Sigmoid colon (tissue), 6 donors: ENCODE measurements at regions not wholly inside any gene's neighbourhood (a gene's known extent, or its start where the extent isn't known, plus 50 kb on each side); places are given as distances from the start of the nearest gene placed in this dataset.
"Not testable (repeated sequence)": the region's sequence is repeated elsewhere in the genome, so short reads cannot be mapped to it uniquely, and the experiment has no call there.

Experiments used
- DNase-seq: peaks from one replicate; pipeline ENCODE4 v3.0.0-alpha.2; 2019
- H3K27ac ChIP-seq, 4 donors: fragments of 200-600 bp; sonication (generic); one replicate each; pipeline ENCODE4 v1.5.1; 2016 to 2019; ENCODE audit warnings: mild to moderate bottlenecking in 1 of 4
- H3K27me3 ChIP-seq, 3 donors: fragments of 200-600 bp; sonication (generic); one replicate each; pipeline ENCODE4 v1.5.1; 2019; ENCODE audit warnings: mild to moderate bottlenecking in 1 of 3
- H3K36me3 ChIP-seq, 4 donors: fragments of 200-600 bp; sonication (generic); one replicate each; pipeline ENCODE4 v1.5.1; 2016 to 2019
- H3K4me1 ChIP-seq, 4 donors: fragments of 200-600 bp; sonication (generic); one replicate each; pipeline ENCODE4 v1.5.1; 2017 to 2019
- H3K4me3 ChIP-seq, 4 donors: fragments of 200-600 bp; sonication (generic); one replicate each; pipeline ENCODE4 v1.5.1; 2017 to 2019; ENCODE audit warnings: mild to moderate bottlenecking in 2 of 4, moderate library complexity in 1 of 4
- H3K9me3 ChIP-seq, 4 donors: fragments of 200-600 bp in 3 of 4; sonication (generic) in 3 of 4; one replicate each; pipeline versions ENCODE4 v1.5.1 to v1.6.1; 2013 to 2019
- EP300 ChIP-seq, 4 donors: sonication (generic); formaldehyde crosslinking; IDR thresholded peaks; one replicate each; pipeline ENCODE4 v1.6.1; 2017; ENCODE audit warnings: antibody characterized with exemption in 4 of 4
- POLR2A ChIP-seq, 2 donors: fragments of 450-650 bp; IDR thresholded peaks; one replicate each; pipeline ENCODE4 v1.6.1; 2016; ENCODE audit warnings: antibody characterized with exemption in 2 of 2, mild to moderate bottlenecking in 2 of 2, moderate library complexity in 2 of 2
- POLR2AphosphoS5 ChIP-seq, 4 donors: sonication (generic); formaldehyde crosslinking; IDR thresholded peaks; one replicate each; pipeline ENCODE4 v1.6.1; 2017; ENCODE audit warnings: antibody characterized with exemption in 4 of 4
- WGBS, 2 donors: extraction: QIAGEN DNeasy Blood & Tissue Kit; methylation state at CpG; one replicate each; pipeline ENCODE4 v1.1.7; 2013; 5-methylcytosine and 5-hydroxymethylcytosine counted together
- intact Hi-C: fragments of 100-400 bp; cut with DNase I; formaldehyde crosslinking; loops from one replicate; pipeline ENCODE4 v1.15.1; 2023
- TF ChIP-seq, protein P1 (sequence below), 4 experiments: fragments of 450-650 bp in 3 of 4; fragments of 200-600 bp in 1 of 4; IDR thresholded peaks; one replicate each; pipeline ENCODE4 v1.5.1; 2016 to 2019; ENCODE audit warnings: antibody characterized with exemption in 4 of 4, mild to moderate bottlenecking in 3 of 4, moderate library complexity in 2 of 4
- donor health status: healthy with polysubstance abuse.
- donor health status: healthy.

GRCh38 chr18:47370052-47370451 is 118.6 kb upstream of the SKOR2 start:
- Histone ChIP-seq H3K27me3 (no peaks in the 10 kb centered on the region), H3K9me3 (peaks cover 0 to 4% (median 0%) of the 10 kb centered on the region in 4 donors), H3K27ac (no peak overlapping the region), H3K4me3 (no peak overlapping the region), H3K4me1 (no peaks in the 10 kb centered on the region), H3K36me3 (no peaks in the 10 kb centered on the region)
- intact Hi-C loops: no loop called here
- no peak for TF ChIP-seq POLR2A (IDR thresholded peaks at IDR 0.05)
- TF ChIP-seq EP300 (IDR thresholded peaks at IDR 0.05): no peak
- no peak for TF ChIP-seq POLR2AphosphoS5 (IDR thresholded peaks at IDR 0.05)
- TF ChIP-seq, protein P1, sequence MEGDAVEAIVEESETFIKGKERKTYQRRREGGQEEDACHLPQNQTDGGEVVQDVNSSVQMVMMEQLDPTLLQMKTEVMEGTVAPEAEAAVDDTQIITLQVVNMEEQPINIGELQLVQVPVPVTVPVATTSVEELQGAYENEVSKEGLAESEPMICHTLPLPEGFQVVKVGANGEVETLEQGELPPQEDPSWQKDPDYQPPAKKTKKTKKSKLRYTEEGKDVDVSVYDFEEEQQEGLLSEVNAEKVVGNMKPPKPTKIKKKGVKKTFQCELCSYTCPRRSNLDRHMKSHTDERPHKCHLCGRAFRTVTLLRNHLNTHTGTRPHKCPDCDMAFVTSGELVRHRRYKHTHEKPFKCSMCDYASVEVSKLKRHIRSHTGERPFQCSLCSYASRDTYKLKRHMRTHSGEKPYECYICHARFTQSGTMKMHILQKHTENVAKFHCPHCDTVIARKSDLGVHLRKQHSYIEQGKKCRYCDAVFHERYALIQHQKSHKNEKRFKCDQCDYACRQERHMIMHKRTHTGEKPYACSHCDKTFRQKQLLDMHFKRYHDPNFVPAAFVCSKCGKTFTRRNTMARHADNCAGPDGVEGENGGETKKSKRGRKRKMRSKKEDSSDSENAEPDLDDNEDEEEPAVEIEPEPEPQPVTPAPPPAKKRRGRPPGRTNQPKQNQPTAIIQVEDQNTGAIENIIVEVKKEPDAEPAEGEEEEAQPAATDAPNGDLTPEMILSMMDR (IDR thresholded peaks at IDR 0.05): no peak
- no peak for DNase-seq
- WGBS, 2 donors: 52 to 74% methylated on average over 2 of the region's 2 CpGs

- intact Hi-C loops, H3K4me3 ChIP-seq, H3K4me1 ChIP-seq, H3K36me3 ChIP-seq, H3K27ac ChIP-seq, H3K27me3 ChIP-seq, DNase-seq, H3K9me3 ChIP-seq: not testable (repeated sequence)
- 91 to 92% methylated on average over 15 of the region's 15 CpGs for WGBS, 2 donors
Measured at GRCh38 chr18:47354061-47354460, 102.6 kb upstream of the SKOR2 start.

GRCh38 chr18:47346016-47346415 is 94.6 kb upstream of the SKOR2 start:
- intact Hi-C loops: no loop called here
- Histone ChIP-seq H3K36me3 (no peaks in the 10 kb centered on the region), H3K4me1 (no peaks in the 10 kb centered on the region), H3K9me3 (no peaks in the 10 kb centered on the region), H3K27me3 (no peaks in the 10 kb centered on the region), H3K27ac (no peak overlapping the region), H3K4me3 (no peak overlapping the region)
- no peak for DNase-seq
- no peak for TF ChIP-seq EP300 (IDR thresholded peaks at IDR 0.05)
- no peak for TF ChIP-seq POLR2A (IDR thresholded peaks at IDR 0.05)
- TF ChIP-seq, protein P1 (IDR thresholded peaks at IDR 0.05): no peak
- no peak for TF ChIP-seq POLR2AphosphoS5 (IDR thresholded peaks at IDR 0.05)
- 62 to 70% methylated on average over 1 of the region's 1 CpG for WGBS, 2 donors

GRCh38 chr18:47345291-47345690 is 93.8 kb upstream of the SKOR2 start:
- H3K27ac ChIP-seq: no peak overlapping the region
- no peaks in the 10 kb centered on the region for H3K36me3 ChIP-seq
- no peaks in the 10 kb centered on the region for H3K27me3 ChIP-seq
- H3K4me3 ChIP-seq: no peak overlapping the region
- H3K9me3 ChIP-seq: no peaks in the 10 kb centered on the region
- no peak for TF ChIP-seq POLR2A (IDR thresholded peaks at IDR 0.05)
- no peak for TF ChIP-seq EP300 (IDR thresholded peaks at IDR 0.05)
- no peak for TF ChIP-seq POLR2AphosphoS5 (IDR thresholded peaks at IDR 0.05)
- WGBS, 2 donors: 72 to 75% methylated on average over 4 of the region's 4 CpGs
- DNase-seq: no peak
- intact Hi-C loops: no loop called here
- no peaks in the 10 kb centered on the region for H3K4me1 ChIP-seq

- 65 to 71% methylated on average over 4 of the region's 4 CpGs for WGBS, 2 donors
- Histone ChIP-seq H3K9me3 (no peaks in the 10 kb centered on the region), H3K27ac (no peak overlapping the region), H3K4me1 (no peaks in the 10 kb centered on the region), H3K27me3 (no peaks in the 10 kb centered on the region), H3K36me3 (no peaks in the 10 kb centered on the region), H3K4me3 (no peak overlapping the region)
- no peak for DNase-seq
- TF ChIP-seq EP300 (IDR thresholded peaks at IDR 0.05) (no peak), POLR2A (IDR thresholded peaks at IDR 0.05) (no peak), POLR2AphosphoS5 (IDR thresholded peaks at IDR 0.05) (no peak)
- TF ChIP-seq, protein P1 (IDR thresholded peaks at IDR 0.05): no peak
- intact Hi-C loops: no loop called here
Measured at GRCh38 chr18:47343291-47343690, 91.8 kb upstream of the SKOR2 start.

DNA sequence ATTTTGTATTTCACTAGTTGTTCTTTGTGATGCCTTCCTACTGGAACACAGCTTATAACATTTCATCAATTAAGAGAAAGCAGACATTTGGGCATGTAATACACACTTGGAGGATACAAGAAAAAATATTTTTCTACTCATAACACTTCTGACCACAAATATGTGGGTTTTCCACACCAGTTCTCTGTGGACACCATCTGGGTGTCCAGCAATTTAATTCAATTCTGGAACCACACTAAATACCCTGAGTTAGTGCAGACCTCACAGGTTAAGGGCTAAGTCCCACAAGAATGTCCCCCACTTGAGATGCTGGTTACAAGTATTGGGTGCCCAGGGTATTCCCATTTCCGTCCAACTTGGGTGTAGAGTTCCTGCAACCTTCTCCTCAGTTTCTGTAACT is 91.1 kb upstream of the SKOR2 start:
- Histone ChIP-seq H3K36me3 (no peaks in the 10 kb centered on the region), H3K4me3 (no peak overlapping the region), H3K9me3 (no peaks in the 10 kb centered on the region), H3K27me3 (no peaks in the 10 kb centered on the region), H3K27ac (no peak overlapping the region), H3K4me1 (no peaks in the 10 kb centered on the region)
- no peak for DNase-seq
- TF ChIP-seq POLR2A (IDR thresholded peaks at IDR 0.05) (no peak), EP300 (IDR thresholded peaks at IDR 0.05) (no peak), POLR2AphosphoS5 (IDR thresholded peaks at IDR 0.05) (no peak)
- TF ChIP-seq, protein P1 (IDR thresholded peaks at IDR 0.05): no peak
- 86% methylated on average over 1 of the region's 1 CpG for WGBS, 2 donors
- intact Hi-C loops: no loop called here
